GM12872 (cell line): ENCODE measurements at regions not wholly inside any gene's neighbourhood (a gene's known extent, or its start where the extent isn't known, plus 50 kb on each side); places are given as distances from the start of the nearest gene placed in this dataset.

Experiments used
- CTCF ChIP-seq: IDR thresholded peaks from 3 replicates; pipeline ENCODE4 v1.5.1; 2011; ENCODE audit warnings: low read depth, mild to moderate bottlenecking, low read length, moderate library complexity; ENCODE audit not compliant: insufficient read depth

- TF ChIP-seq CTCF = no peak
Measured at GRCh38 chr15:95737060-95737459, 593.4 kb upstream of the NR2F2 start.

GRCh38 chr15:95739131-95739530 lies 591.4 kb upstream of the NR2F2 start:
- TF ChIP-seq CTCF = no peak

DNA sequence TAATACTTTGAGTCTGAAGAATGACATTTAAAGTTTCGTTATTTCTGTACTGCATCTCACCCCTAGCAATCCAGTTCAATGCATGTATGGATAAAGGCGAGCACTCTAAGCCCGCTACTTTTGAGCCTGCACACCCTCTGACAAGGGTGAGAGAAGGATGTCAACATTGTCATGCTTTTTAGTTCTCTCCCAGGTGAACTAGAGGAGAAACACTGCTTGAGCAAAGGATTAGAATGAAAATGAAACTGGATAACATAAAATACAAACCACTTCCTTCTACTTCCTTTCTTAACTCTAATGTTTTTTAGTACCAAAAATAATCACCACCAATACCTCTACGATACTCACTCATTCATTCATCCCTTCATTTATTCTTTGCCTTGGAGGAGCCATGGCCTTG lies 588.7 kb upstream of the NR2F2 start:
- TF ChIP-seq CTCF = no peak

DNA sequence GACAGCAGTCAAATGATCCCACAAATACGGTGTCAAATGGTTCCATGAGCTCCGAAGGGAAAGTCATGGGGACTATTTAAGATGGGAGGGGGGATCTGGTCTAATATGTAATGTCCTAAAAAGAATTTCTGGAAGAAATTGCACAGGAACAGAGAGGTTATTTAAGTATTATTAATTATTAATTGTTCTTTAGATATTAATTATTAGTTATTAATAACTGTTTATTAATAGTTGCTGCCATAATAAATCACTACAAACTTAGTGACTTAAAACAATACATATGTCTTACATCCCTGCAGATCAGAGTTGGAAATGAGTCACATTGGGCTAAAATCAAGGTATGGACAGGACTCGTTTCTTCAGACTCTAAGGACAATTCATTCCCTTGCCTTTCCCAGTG lies 588.2 kb upstream of the NR2F2 start:
- no peak for TF ChIP-seq CTCF

DNA sequence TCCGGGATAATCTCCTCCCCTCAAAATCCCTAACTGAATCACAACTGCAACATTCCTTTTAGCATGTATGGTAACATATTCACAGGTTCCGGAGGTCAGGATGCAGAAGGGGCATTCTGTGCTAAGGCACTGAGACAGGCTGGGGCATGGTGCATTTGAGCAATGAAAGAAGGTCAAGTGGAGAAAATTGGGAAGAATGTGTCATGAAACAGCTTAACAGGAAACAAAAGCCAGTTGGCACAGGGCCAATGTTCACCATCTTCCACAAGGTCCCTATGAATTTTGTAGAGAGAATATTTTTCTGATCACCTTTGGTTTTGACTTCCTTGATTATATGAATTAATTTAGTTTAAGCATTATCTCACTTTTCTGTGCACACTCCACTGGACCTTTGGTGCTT lies 587.7 kb upstream of the NR2F2 start:
- no peak for TF ChIP-seq CTCF

- TF ChIP-seq CTCF = no peak
Measured at GRCh38 chr15:95757171-95757570, 573.3 kb upstream of the NR2F2 start.

GRCh38 chr15:95758451-95758850 lies 572.0 kb upstream of the NR2F2 start:
- TF ChIP-seq CTCF = no peak

- TF ChIP-seq CTCF = no peak
Measured at GRCh38 chr15:95758851-95759250, 571.6 kb upstream of the NR2F2 start.
